Dendritic cell treated with granulocyte-macrophage colony-stimulating factor and Interleukin-4, amounts not matched to agents 40 ng/mL and 50 ng/mL, for 4 days (primary cell): ENCODE measurements at regions not wholly inside any gene's neighbourhood (a gene's known extent, or its start where the extent isn't known, plus 50 kb on each side); places are given as distances from the start of the nearest gene placed in this dataset.

ENCODE experiments used
- H3K27ac Mint-ChIP-seq: one replicate; pipeline ENCODE4 v1.8.0; 2022; ENCODE audit warnings: mild to moderate bottlenecking, mixed read lengths
- H3K27me3 Mint-ChIP-seq: one replicate; pipeline ENCODE4 v1.8.0; 2022; ENCODE audit warnings: mild to moderate bottlenecking, mixed read lengths
- H3K36me3 Mint-ChIP-seq: one replicate; pipeline ENCODE4 v1.8.0; 2022; ENCODE audit warnings: low read depth, mixed read lengths
- H3K4me1 Mint-ChIP-seq: one replicate; pipeline ENCODE4 v1.8.0; 2022; ENCODE audit warnings: low read depth, mixed read lengths
- H3K4me3 Mint-ChIP-seq: one replicate; pipeline ENCODE4 v1.8.0; 2022; ENCODE audit warnings: mild to moderate bottlenecking, moderate library complexity, mixed read lengths
- H3K9me3 Mint-ChIP-seq: one replicate; pipeline ENCODE4 v1.8.0; 2022; ENCODE audit warnings: mixed read lengths
- intact Hi-C: fragments of 100-400 bp; cut with micrococcal nuclease; formaldehyde crosslinking; loops from one replicate; pipeline ENCODE4 v1.15.0; 2022

GRCh38 chr16:74199842-74200124, 96.8 kb upstream of the PSMD7 start:
- Mint-ChIP-seq H3K27ac (no peak overlapping the region), H3K9me3 (no peaks in the 10 kb centered on the region), H3K27me3 (no peaks in the 10 kb centered on the region), H3K4me3 (no peak overlapping the region), H3K36me3 (no peaks in the 10 kb centered on the region), H3K4me1 (no peaks in the 10 kb centered on the region)
- intact Hi-C loops: no loop called here

DNA sequence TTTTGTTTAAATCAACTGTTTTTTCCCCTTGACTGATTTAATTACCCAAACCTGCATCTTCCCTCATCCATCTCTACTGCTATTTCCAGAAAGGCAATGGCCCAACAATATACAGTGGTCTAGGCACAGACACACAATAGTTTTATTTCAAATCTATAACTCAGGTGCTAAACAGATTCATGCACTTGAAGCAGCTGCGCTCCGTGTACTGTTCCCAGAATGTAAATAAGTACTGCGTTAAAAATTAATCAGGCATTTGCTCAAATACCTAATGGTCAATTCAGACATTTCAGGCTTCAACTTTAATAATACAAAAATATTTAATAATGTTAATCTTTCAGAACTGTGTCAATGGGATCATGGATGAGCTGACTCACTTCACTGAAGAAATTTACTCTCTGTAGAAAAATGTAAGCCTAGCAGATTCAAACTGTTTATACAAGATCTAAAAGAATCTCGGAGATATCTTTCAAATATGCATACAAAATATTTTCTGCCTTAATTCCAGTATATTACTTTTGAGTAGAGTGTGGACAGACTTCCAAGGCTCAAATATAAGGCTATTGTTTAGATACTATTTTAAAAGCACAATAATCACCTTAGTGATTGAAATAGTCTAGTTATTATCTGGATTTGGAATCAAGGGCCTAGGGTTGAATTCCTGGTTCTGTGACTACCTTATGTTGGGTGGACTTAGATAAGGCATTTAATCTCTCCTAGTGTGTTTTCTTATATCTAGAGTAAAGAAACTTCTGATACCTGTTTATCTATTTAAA, 97.4 kb upstream of the PSMD7 start:
- no peaks in the 10 kb centered on the region for H3K27me3 Mint-ChIP-seq
- intact Hi-C loops: no loop called here

GRCh38 chr16:74192281-74192797, 104.3 kb upstream of the PSMD7 start:
- Mint-ChIP-seq H3K4me3 (no peak overlapping the region), H3K9me3 (no peaks in the 10 kb centered on the region), H3K36me3 (no peaks in the 10 kb centered on the region), H3K4me1 (no peaks in the 10 kb centered on the region), H3K27ac (no peak overlapping the region), H3K27me3 (no peaks in the 10 kb centered on the region)
- intact Hi-C loops: no loop called here

More for the DNA sequence above, 97.4 kb upstream of the PSMD7 start:
- no peak overlapping the region for H3K4me3 Mint-ChIP-seq
- H3K9me3 Mint-ChIP-seq: no peaks in the 10 kb centered on the region
- no peak overlapping the region for H3K27ac Mint-ChIP-seq
- no peaks in the 10 kb centered on the region for H3K4me1 Mint-ChIP-seq
- no peaks in the 10 kb centered on the region for H3K36me3 Mint-ChIP-seq

DNA sequence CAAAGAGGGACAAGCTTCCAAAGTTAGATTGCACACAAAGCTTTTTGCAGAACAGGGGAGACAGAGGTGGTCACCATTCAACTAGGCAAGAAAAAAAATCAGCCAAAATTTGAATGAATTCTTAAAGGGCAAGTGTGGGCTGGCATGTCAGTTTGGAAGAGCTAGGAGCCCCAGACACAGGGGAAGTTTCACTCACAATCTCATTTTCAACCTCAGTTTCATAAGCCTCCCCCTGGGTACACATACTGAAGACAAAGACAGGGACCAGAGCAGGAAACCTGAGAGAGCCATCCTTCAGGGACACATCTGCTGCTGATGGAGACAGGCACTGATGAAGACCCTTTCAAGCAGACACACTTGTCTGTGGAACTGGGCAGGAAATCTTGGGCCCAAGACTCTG, 106.3 kb upstream of the PSMD7 start:
- Mint-ChIP-seq H3K36me3 (no peaks in the 10 kb centered on the region), H3K4me3 (no peak overlapping the region), H3K27me3 (no peaks in the 10 kb centered on the region), H3K9me3 (no peaks in the 10 kb centered on the region), H3K4me1 (no peaks in the 10 kb centered on the region), H3K27ac (no peak overlapping the region)
- intact Hi-C loops: no loop called here

- intact Hi-C loops: no loop called here
- Mint-ChIP-seq H3K4me1 (no peaks in the 10 kb centered on the region), H3K27me3 (no peaks in the 10 kb centered on the region), H3K9me3 (no peaks in the 10 kb centered on the region), H3K27ac (no peak overlapping the region), H3K4me3 (no peak overlapping the region), H3K36me3 (no peaks in the 10 kb centered on the region)
Measured at GRCh38 chr16:74188856-74189255, 107.8 kb upstream of the PSMD7 start.

DNA sequence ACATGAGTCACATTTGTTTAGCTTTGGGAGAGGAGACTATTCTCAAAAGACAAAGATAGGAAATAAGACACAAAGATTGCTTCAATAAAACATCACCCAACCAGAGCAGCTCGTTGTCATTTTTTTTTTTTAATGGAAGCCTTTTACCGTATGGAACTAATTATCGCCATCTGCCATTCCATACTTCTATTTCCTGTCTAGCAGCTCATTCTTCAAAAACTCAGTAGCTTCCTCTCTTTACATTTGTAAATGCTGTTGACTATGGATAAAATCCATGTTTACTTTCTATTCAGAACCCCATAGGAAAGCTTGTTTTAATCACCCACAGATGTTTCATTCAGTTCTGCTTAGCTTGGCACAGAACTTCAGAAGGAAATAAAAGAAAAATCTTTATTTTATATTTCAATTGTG, 110.0 kb upstream of the PSMD7 start:
- H3K27ac Mint-ChIP-seq: no peak overlapping the region
- H3K4me1 Mint-ChIP-seq: no peaks in the 10 kb centered on the region
- H3K36me3 Mint-ChIP-seq: no peaks in the 10 kb centered on the region
- no peak overlapping the region for H3K4me3 Mint-ChIP-seq
- H3K9me3 Mint-ChIP-seq: no peaks in the 10 kb centered on the region
- intact Hi-C loops: no loop called here
- no peaks in the 10 kb centered on the region for H3K27me3 Mint-ChIP-seq

DNA sequence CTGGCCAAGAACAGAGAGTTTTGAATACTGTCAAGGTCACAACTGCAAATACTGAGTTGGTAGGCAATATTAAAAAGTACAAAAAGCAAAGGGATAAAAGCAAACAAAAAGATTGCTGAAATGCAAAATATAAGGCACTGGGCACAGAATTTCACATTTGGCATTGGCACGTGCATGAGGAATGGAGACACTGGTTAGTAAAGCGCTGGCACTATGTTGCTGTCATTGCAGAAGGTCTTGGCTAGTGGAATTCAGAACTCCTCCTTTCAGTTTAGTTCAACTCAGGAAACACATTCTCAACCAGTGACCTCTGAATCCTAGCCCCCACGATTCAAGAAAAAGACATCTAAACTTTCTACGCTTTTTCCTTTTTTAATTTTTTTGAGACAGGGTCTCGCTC, 111.8 kb upstream of the PSMD7 start:
- no peaks in the 10 kb centered on the region for H3K27me3 Mint-ChIP-seq

DNA sequence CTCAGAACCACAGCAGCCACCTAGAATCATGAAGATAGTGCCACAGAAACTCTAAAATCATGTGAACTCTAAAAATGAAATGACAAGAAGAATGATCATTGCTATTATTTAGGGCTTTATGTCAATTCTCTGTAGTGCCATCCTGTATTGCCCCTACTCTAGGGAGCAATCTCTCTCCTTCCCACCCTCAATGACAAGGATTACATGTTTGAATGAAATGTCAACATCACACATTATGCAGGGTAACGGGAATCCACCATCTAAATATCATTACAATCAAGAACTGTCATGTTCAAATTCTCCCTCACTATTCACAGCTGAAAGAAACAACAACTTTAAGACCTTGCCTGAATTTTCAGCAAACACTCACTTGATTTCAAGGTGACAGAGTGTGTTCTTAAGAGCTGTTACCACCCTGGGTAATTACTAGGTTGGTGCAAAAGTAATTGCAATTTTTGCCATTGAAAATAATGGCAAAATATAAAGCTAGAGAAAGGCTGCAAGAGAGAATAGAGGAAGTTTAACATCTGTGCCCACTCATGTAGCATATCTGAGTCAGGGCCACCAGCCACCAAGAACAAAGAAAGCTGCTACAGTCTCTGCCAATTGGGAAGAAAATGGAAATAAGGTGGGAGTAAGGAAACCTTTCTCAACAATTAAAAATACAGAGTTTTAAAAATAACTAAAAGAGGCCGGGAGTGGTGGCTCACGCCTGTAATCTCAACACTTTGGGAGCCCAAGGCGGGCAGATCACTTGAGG, 112.8 kb upstream of the PSMD7 start:
- Mint-ChIP-seq H3K9me3 (peaks cover 9% of the 10 kb centered on the region), H3K27me3 (no peaks in the 10 kb centered on the region), H3K36me3 (no peaks in the 10 kb centered on the region), H3K4me1 (no peaks in the 10 kb centered on the region), H3K4me3 (no peak overlapping the region), H3K27ac (no peak overlapping the region)
- intact Hi-C loops: no loop called here

More for the DNA sequence above, 111.8 kb upstream of the PSMD7 start:
- no peaks in the 10 kb centered on the region for H3K36me3 Mint-ChIP-seq
- H3K27ac Mint-ChIP-seq: no peak overlapping the region
- intact Hi-C loops: no loop called here
- no peak overlapping the region for H3K4me3 Mint-ChIP-seq
- H3K4me1 Mint-ChIP-seq: no peaks in the 10 kb centered on the region
- peaks cover 9% of the 10 kb centered on the region for H3K9me3 Mint-ChIP-seq

DNA sequence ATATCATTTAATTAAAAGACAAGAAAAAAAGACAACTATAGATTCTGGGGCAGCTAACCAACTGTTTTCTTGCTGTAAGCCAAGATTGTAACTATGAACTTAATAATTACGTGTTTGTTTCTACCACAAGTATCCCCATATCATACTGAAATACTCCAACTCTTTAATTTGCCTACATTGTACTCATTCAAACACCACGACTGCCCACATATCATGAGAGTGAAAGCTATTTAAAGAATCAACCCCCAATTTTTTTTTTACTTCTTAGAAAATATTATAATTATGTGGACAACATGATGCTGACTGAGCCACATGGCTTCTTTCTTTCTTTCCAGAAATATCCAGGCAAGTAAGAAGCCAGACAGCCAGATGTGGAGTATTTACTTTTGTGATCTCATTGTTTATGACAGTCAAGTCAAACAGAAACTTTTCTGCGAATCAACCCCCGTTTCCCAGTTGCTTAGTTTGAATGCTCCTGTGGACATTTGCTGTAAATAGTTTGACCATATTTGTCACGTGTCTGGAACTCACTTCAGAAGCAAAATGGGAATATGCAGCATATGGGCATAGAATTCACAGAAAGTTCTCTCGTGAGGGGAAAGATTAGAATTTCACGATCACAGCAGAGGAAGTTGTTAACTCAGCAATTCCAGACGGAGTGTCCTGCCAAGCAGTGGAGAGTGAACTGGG, 126.8 kb upstream of the PSMD7 start:
- no peak overlapping the region for H3K4me3 Mint-ChIP-seq
- no peaks in the 10 kb centered on the region for H3K9me3 Mint-ChIP-seq
- no peaks in the 10 kb centered on the region for H3K27me3 Mint-ChIP-seq
- H3K4me1 Mint-ChIP-seq: no peaks in the 10 kb centered on the region
- intact Hi-C loops: no loop called here
- H3K27ac Mint-ChIP-seq: no peak overlapping the region
- no peaks in the 10 kb centered on the region for H3K36me3 Mint-ChIP-seq

- no peaks in the 10 kb centered on the region for H3K9me3 Mint-ChIP-seq
- H3K27ac Mint-ChIP-seq: no peak overlapping the region
- intact Hi-C loops: no loop called here
Measured at GRCh38 chr16:74169066-74169465, 127.5 kb upstream of the PSMD7 start.

GRCh38 chr16:74168445-74168844, 128.2 kb upstream of the PSMD7 start:
- intact Hi-C loops: no loop called here
- H3K27me3 Mint-ChIP-seq: no peaks in the 10 kb centered on the region
- no peak overlapping the region for H3K27ac Mint-ChIP-seq
- no peaks in the 10 kb centered on the region for H3K4me1 Mint-ChIP-seq
- no peaks in the 10 kb centered on the region for H3K36me3 Mint-ChIP-seq
- no peak overlapping the region for H3K4me3 Mint-ChIP-seq
- H3K9me3 Mint-ChIP-seq: no peaks in the 10 kb centered on the region

More at GRCh38 chr16:74169066-74169465, 127.5 kb upstream of the PSMD7 start:
- H3K4me1 Mint-ChIP-seq: no peaks in the 10 kb centered on the region
- no peaks in the 10 kb centered on the region for H3K36me3 Mint-ChIP-seq
- no peaks in the 10 kb centered on the region for H3K27me3 Mint-ChIP-seq
- H3K4me3 Mint-ChIP-seq: no peak overlapping the region

DNA sequence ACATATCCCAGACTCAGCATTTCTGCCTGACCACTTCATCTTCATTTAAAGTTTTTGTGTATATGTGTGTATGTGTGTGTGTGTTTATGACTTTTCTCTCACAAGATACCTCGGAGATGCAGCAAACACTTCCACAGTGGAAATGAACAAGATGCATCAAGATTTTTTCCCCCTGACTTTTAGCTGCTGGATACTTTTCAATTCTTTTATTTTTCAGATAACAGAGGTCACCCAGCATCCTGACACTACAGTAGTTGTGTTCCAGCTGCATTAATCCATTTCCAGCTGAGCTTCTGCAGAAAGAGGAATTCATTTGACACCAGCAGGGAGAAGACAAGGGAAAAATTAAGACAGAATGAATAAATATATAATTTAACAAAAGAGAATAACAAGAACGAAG, 130.2 kb upstream of the PSMD7 start:
- Mint-ChIP-seq H3K27me3 (no peaks in the 10 kb centered on the region), H3K4me3 (no peak overlapping the region), H3K27ac (no peak overlapping the region), H3K36me3 (no peaks in the 10 kb centered on the region), H3K9me3 (no peaks in the 10 kb centered on the region), H3K4me1 (no peaks in the 10 kb centered on the region)
- intact Hi-C loops: no loop called here

GRCh38 chr16:74165566-74166080, 131.0 kb upstream of the PSMD7 start:
- intact Hi-C loops: no loop called here

DNA sequence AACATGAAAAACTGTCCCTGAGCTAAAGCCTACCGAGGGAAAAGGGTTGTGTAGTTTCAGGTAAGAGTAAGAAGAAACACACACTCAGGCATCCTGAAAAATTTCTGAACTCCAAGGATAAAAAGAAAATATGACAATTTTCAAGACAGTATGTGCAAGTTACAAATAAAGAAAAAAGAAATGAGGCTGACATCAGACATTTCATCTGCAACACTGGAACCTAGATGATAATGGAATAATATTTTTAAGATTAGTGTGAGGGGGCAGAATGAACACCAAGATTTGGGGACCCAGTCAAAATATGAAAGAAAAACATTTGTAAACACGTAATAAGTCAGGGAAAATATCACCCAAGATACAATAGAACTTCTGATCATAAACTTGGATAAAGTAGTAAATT, 135.9 kb upstream of the PSMD7 start:
- Mint-ChIP-seq H3K27ac (no peak overlapping the region), H3K36me3 (no peaks in the 10 kb centered on the region), H3K4me1 (no peaks in the 10 kb centered on the region), H3K4me3 (no peak overlapping the region), H3K9me3 (peaks cover 13% of the 10 kb centered on the region), H3K27me3 (no peaks in the 10 kb centered on the region)
- intact Hi-C loops: no loop called here

More at GRCh38 chr16:74165566-74166080, 131.0 kb upstream of the PSMD7 start:
- H3K36me3 Mint-ChIP-seq: no peaks in the 10 kb centered on the region
- peaks cover 7% of the 10 kb centered on the region for H3K9me3 Mint-ChIP-seq
- no peaks in the 10 kb centered on the region for H3K4me1 Mint-ChIP-seq
- no peak overlapping the region for H3K4me3 Mint-ChIP-seq
- H3K27me3 Mint-ChIP-seq: no peaks in the 10 kb centered on the region
- H3K27ac Mint-ChIP-seq: no peak overlapping the region
